ENCODE measurements at regions not wholly inside any gene's neighbourhood (a gene's known extent, or its start where the extent isn't known, plus 50 kb on each side); places are given as distances from the start of the nearest gene placed in this dataset.

DNA sequence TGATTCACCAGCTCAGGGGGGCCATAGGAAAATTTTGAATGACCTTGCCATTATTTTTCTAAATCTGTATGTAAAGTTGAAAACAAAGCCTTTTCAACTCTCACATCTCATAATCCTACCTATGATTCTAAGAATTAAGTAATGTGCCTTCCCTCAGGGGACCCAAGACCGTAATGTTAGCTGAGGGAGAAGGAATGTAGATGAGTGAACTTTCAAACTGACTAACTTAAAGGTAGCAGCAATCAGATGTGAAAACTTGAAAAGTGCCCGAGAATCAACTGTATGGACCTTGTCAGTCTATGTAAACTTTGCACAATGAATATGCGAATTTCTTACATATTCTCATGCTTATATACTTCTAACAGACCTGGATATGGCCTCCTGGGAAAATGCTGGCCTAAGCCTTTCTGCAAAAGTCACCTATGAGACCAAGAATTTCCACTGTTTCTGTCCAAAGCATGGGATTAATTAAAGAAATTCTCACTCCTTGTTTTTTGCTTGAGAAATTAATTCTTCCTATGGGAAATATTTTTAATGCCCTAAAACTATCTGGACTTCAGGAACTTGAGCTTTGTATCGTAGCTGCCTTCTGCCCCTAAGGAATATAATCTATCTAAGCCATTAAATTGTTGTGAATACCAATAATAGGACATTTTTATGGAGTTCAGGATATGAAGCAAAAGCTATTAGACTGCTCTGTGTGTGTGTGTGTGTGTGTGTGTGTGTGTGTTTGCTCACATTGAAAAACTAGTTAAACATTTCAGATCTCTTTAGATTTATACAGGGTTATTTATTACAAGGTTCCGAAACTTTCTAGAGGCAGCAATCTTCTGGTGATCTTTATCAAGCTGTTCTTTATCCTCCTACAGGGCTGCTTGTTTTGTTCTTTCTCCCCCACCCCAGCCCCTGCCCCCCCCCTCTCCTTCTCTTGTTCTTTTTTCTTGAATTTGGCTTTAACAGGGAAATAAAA, 169.1 kb upstream of the CLINT1 start:
- no peaks in the 10 kb centered on the region for H3K36me3 ChIP-seq (ENCODE audit: control insufficient read depth, insufficient read depth, low read length)
- H3K9me3 ChIP-seq (ENCODE audit: control insufficient read depth, low read length): no peaks in the 10 kb centered on the region
- no peak overlapping the region for H3K4me3 ChIP-seq (ENCODE audit: low read length)
- no peak overlapping the region for H3K9ac ChIP-seq (ENCODE audit: low read length)
- peaks cover 7% of the 10 kb centered on the region for H3K4me1 ChIP-seq (ENCODE audit: control insufficient read depth, insufficient read depth, low read length)
- no peaks in the 10 kb centered on the region for H3K27me3 ChIP-seq (ENCODE audit: control insufficient read depth, insufficient read depth, low read length)

DNA sequence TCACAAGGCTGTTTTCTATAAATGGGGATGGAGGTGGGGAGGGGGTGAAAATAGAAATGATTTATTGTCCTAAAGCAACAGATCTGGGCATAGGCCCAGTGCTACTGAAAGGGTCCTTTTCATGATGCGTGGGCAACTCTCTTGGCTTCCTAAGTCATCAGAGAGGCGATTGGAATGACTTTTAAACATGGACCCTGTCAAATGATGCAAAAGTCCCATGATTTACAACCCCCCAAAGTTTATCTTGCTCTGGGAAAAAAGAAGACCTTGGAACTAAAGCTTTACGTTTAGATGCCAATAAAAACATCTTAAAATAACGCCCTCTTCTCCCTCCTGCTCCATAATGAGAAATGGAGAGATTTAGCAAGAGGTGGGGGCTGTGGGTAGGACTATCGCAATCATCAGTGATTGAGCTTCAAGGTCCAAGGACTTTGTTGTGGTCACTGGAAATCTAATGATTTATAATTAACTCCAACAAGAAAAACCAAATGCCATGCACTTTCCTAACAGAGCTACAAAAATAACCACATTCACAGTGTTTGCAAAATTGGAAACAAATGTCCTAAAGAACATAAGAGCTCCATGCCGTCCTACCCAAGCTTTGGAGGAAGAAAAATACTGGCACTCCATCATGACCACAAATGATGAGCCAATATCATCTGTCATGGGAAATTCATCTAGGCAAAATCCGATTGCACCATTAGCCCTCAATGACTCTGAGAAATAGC, 167.5 kb upstream of the CLINT1 start:
- H3K9me3 ChIP-seq (ENCODE audit: control insufficient read depth, low read length): no peaks in the 10 kb centered on the region
- H3K4me1 ChIP-seq (ENCODE audit: control insufficient read depth, insufficient read depth, low read length): peaks cover 7% of the 10 kb centered on the region
- no peak overlapping the region for H3K9ac ChIP-seq (ENCODE audit: low read length)
- no peaks in the 10 kb centered on the region for H3K27me3 ChIP-seq (ENCODE audit: control insufficient read depth, insufficient read depth, low read length)
- no peak overlapping the region for H3K4me3 ChIP-seq (ENCODE audit: low read length)
- no peaks in the 10 kb centered on the region for H3K36me3 ChIP-seq (ENCODE audit: control insufficient read depth, insufficient read depth, low read length)

DNA sequence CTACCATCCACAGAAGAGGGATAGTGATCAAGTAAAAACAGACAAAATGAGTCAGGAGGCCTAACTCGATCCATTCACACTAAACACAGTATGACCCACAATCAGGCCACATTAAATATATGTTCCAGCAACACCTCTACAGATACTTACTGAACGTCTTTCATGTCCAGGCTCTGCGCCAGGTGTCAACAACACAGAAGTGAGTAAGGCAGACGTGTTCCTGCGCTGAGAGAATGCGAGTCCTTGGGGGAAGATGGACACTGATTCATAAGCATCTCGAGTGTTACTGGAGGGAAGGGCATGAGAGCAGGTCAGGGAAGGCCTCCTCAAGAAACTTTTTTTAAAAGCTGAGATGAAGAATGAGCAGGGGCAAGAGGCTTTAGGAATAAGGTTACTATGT, 164.3 kb upstream of the CLINT1 start:
- Histone ChIP-seq H3K4me1 (ENCODE audit: control insufficient read depth, insufficient read depth, low read length) (peaks cover 6% of the 10 kb centered on the region), H3K36me3 (ENCODE audit: control insufficient read depth, insufficient read depth, low read length) (no peaks in the 10 kb centered on the region), H3K27me3 (ENCODE audit: control insufficient read depth, insufficient read depth, low read length) (no peaks in the 10 kb centered on the region), H3K9ac (ENCODE audit: low read length) (no peak overlapping the region), H3K4me3 (ENCODE audit: low read length) (no peak overlapping the region), H3K9me3 (ENCODE audit: control insufficient read depth, low read length) (no peaks in the 10 kb centered on the region)

DNA sequence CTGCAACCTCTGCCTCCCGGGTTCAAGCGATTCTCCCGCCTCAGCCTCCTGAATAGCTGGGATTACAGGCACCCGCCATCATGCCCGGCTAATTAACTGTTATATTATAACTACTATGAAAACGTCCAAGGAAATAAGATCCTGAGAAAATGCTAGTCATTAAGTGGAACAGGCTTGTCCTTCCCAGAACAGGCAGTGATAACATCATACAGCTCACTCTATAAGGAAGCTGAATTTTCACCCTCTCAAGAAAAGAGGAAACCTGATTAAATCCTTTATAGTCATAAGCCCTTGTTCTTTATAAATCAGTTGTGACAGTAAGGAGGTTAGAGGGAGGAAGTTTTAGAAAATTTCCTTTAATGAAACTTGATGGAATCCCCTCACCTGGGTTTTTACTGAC, 163.9 kb upstream of the CLINT1 start:
- no peak overlapping the region for H3K9ac ChIP-seq (ENCODE audit: low read length)
- no peaks in the 10 kb centered on the region for H3K36me3 ChIP-seq (ENCODE audit: control insufficient read depth, insufficient read depth, low read length)
- no peaks in the 10 kb centered on the region for H3K9me3 ChIP-seq (ENCODE audit: control insufficient read depth, low read length)
- peaks cover 1% of the 10 kb centered on the region for H3K4me1 ChIP-seq (ENCODE audit: control insufficient read depth, insufficient read depth, low read length)
- H3K4me3 ChIP-seq (ENCODE audit: low read length): no peak overlapping the region
- H3K27me3 ChIP-seq (ENCODE audit: control insufficient read depth, insufficient read depth, low read length): no peaks in the 10 kb centered on the region

DNA sequence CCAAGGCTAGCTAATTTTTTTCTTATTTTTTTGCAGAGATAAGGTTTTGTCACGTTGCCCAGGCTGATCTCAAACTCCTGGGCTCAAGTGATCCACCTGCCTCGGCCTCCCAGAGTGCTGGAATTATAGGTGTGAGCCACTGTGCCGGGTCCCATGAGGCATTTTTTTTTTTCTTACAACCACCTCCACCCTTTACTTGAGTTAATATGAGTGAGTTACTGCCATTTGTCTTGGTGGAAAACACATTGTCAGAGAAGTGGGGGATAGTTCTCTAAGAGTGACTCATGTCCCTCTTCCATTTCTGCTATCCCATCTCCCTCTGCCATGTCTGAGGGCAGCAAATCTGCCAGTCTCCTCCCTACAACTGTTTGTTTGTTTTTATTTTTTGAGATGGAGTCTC, 163.4 kb upstream of the CLINT1 start:
- Histone ChIP-seq H3K9ac (ENCODE audit: low read length) (no peak overlapping the region), H3K36me3 (ENCODE audit: control insufficient read depth, insufficient read depth, low read length) (no peaks in the 10 kb centered on the region), H3K27me3 (ENCODE audit: control insufficient read depth, insufficient read depth, low read length) (no peaks in the 10 kb centered on the region), H3K9me3 (ENCODE audit: control insufficient read depth, low read length) (no peaks in the 10 kb centered on the region), H3K4me1 (ENCODE audit: control insufficient read depth, insufficient read depth, low read length) (no peaks in the 10 kb centered on the region), H3K4me3 (ENCODE audit: low read length) (no peak overlapping the region)

DNA sequence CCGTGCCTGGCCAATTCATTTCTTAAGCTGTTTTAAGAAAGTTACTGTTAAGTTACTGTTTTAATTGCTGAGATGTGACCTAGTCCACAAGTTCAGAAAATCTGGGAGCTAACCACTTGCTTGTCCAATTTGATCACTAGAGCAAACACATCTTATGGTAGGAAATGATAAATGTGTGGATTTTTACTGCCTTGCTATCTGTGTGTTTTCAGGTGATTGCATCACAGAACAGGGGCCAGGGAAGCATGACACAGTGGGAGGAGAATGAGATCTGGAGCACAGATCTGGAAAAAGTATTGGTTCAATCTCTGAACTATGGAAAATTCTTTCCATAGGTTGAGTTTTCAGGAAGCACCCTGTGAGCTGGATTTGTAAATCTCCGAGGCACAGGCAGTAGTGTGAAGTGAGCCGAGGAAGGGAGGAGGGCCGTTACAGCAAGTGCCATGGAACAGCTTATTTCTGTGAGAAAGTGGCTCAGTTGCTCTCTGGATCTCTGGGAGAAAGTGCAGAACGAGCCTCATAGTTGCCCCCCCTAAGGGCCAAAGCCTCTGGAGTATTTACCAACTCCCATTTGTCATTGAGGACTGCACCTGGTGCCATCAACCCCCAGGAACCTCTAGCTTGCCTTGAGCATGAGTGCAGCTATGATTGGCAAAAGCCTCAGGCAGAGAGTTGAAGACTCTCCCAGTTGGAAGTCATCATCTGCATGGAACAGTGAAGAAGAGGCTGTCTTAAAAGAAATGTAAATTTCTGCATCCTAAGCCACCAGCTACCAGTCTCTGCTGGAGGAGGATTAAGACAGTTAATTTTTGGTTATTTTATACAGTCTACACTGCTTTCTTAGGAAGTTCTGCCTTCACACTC, 161.8 kb upstream of the CLINT1 start:
- Histone ChIP-seq H3K9ac (ENCODE audit: low read length) (no peak overlapping the region), H3K27me3 (ENCODE audit: control insufficient read depth, insufficient read depth, low read length) (no peaks in the 10 kb centered on the region), H3K36me3 (ENCODE audit: control insufficient read depth, insufficient read depth, low read length) (no peaks in the 10 kb centered on the region), H3K4me1 (ENCODE audit: control insufficient read depth, insufficient read depth, low read length) (no peaks in the 10 kb centered on the region), H3K9me3 (ENCODE audit: control insufficient read depth, low read length) (no peaks in the 10 kb centered on the region), H3K4me3 (ENCODE audit: low read length) (no peak overlapping the region)

DNA sequence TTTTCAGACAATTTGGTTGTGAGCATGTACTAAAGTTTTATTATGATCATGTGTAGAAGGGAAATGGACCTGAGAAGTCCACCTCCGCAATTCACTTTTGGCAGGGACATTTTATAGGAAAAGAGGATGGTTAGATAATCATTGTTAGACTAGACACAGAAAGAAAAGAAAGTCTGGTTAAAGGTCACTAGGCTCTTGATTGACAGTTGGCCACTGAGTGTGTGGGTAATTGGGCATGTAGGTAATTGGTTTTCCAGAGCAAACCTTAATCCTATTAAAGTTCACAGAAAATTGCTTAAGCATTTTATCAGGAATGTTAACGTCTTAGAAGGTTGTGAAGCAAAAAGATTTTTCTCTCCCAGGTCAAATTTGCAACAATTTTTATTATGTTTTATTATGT, 158.5 kb upstream of the CLINT1 start:
- H3K4me1 ChIP-seq (ENCODE audit: control insufficient read depth, insufficient read depth, low read length): no peaks in the 10 kb centered on the region
- H3K27me3 ChIP-seq (ENCODE audit: control insufficient read depth, insufficient read depth, low read length): no peaks in the 10 kb centered on the region
- H3K36me3 ChIP-seq (ENCODE audit: control insufficient read depth, insufficient read depth, low read length): no peaks in the 10 kb centered on the region
- H3K9ac ChIP-seq (ENCODE audit: low read length): no peak overlapping the region
- H3K9me3 ChIP-seq (ENCODE audit: control insufficient read depth, low read length): no peaks in the 10 kb centered on the region
- H3K4me3 ChIP-seq (ENCODE audit: low read length): no peak overlapping the region

DNA sequence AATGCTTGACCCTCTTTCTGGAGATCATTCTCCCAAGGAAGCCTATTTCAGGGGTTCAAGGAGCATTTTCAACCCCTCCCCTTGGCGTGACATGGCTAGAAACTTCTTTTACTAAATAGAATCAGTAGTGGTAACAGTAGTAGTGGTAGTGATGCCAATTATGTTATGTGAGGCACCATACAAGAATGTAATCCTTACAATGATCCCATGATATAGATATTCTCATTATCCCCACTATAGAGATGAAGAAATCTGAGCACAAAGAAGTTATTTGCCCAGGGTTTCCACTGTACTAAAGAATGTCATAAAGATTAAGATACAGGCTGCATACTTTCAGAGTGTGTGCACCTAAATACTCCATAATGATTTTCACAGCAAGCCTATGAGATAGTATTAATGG, 155.4 kb upstream of the CLINT1 start:
- no peaks in the 10 kb centered on the region for H3K9me3 ChIP-seq (ENCODE audit: control insufficient read depth, low read length)
- H3K27me3 ChIP-seq (ENCODE audit: control insufficient read depth, insufficient read depth, low read length): no peaks in the 10 kb centered on the region

DNA sequence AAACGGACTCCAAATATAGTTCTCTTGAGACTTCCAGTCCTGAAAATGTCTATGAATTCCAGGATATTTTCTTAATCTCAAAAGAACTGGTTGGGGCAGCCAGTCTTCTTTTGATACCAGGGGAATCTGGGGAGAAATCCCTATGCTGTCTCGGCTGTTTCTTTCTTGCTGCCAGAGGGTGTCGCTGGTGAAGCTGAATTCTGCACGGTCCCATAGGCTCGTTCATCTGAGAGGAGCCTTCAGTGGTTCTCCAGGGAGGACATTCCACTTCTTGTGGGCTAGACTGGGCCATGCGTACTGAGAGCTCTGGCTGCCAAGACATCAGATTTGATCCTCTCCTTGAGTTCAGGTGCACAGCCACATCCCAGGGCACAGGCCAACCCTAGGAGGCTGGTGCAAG, 155.0 kb upstream of the CLINT1 start:
- Histone ChIP-seq H3K27me3 (ENCODE audit: control insufficient read depth, insufficient read depth, low read length) (no peaks in the 10 kb centered on the region), H3K9me3 (ENCODE audit: control insufficient read depth, low read length) (no peaks in the 10 kb centered on the region), H3K4me1 (ENCODE audit: control insufficient read depth, insufficient read depth, low read length) (no peaks in the 10 kb centered on the region), H3K36me3 (ENCODE audit: control insufficient read depth, insufficient read depth, low read length) (no peaks in the 10 kb centered on the region), H3K9ac (ENCODE audit: low read length) (no peak overlapping the region), H3K4me3 (ENCODE audit: low read length) (no peak overlapping the region)

More for the DNA sequence above, 155.4 kb upstream of the CLINT1 start:
- H3K4me3 ChIP-seq (ENCODE audit: low read length): no peak overlapping the region
- no peaks in the 10 kb centered on the region for H3K4me1 ChIP-seq (ENCODE audit: control insufficient read depth, insufficient read depth, low read length)
- no peak overlapping the region for H3K9ac ChIP-seq (ENCODE audit: low read length)
- no peaks in the 10 kb centered on the region for H3K36me3 ChIP-seq (ENCODE audit: control insufficient read depth, insufficient read depth, low read length)

DNA sequence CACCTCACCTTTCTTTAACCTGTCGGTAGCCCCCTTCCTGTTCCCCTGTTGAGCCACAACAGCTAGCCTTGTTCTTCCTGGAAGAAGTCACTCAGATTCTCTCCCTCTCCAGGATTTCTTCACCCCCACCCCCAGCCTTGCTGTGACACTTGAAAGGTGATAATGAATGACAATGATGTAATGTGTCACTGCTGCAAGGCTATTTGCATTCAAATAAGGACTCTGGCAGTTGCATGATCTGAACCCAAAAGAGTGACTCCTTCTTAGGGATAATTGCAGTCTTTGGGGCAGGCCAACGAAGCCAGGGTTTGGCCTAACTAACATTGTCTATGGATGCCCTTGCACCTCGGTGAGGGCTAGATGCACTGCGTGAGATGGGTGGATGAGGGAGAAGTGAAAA, 154.4 kb upstream of the CLINT1 start:
- no peaks in the 10 kb centered on the region for H3K9me3 ChIP-seq (ENCODE audit: control insufficient read depth, low read length)
- H3K9ac ChIP-seq (ENCODE audit: low read length): no peak overlapping the region
- H3K4me3 ChIP-seq (ENCODE audit: low read length): no peak overlapping the region
- H3K36me3 ChIP-seq (ENCODE audit: control insufficient read depth, insufficient read depth, low read length): no peaks in the 10 kb centered on the region
- H3K27me3 ChIP-seq (ENCODE audit: control insufficient read depth, insufficient read depth, low read length): no peaks in the 10 kb centered on the region
- H3K4me1 ChIP-seq (ENCODE audit: control insufficient read depth, insufficient read depth, low read length): no peaks in the 10 kb centered on the region

DNA sequence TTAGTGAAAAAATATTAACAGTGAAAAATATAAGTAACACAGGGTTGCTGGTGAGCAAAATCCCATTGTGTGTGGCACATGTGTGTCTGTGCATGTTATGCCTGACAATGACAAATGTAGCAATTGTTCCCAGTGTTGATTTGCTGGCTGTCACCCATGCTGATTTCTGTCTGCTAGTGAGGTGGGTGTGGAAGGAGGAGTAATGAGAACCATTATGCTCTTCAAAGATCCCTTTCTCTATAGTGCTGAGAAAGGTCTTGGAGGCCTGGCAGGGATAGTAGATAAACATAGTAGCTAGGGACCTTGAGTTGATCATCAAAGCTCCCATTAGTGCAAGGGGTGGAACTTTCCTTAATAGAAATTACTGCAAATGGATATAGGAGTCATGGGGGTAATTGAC, 152.5 kb upstream of the CLINT1 start:
- no peak overlapping the region for H3K4me3 ChIP-seq (ENCODE audit: low read length)
- no peaks in the 10 kb centered on the region for H3K9me3 ChIP-seq (ENCODE audit: control insufficient read depth, low read length)
- H3K4me1 ChIP-seq (ENCODE audit: control insufficient read depth, insufficient read depth, low read length): no peaks in the 10 kb centered on the region
- H3K36me3 ChIP-seq (ENCODE audit: control insufficient read depth, insufficient read depth, low read length): no peaks in the 10 kb centered on the region
- H3K9ac ChIP-seq (ENCODE audit: low read length): no peak overlapping the region
- H3K27me3 ChIP-seq (ENCODE audit: control insufficient read depth, insufficient read depth, low read length): no peaks in the 10 kb centered on the region

DNA sequence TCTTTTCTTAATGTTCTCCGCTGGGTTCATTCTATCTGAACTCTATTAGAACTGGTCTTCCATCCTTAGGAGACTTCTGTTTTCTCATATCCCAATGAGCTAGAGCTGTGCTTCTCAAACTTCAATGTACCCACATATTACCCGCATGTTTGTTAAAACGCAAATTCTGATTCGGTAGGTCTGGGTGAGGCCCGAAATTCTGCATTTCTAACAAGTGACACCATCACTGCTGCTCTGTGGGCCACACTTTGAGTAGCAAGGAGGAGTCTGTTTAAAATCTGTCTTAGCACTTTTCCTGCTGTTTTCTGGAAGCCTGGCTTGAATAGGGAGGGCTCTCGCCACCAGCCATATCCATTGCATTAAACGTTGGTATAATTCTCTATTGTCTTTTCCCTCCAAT, 151.9 kb upstream of the CLINT1 start:
- Histone ChIP-seq H3K36me3 (ENCODE audit: control insufficient read depth, insufficient read depth, low read length) (no peaks in the 10 kb centered on the region), H3K9ac (ENCODE audit: low read length) (no peak overlapping the region), H3K4me1 (ENCODE audit: control insufficient read depth, insufficient read depth, low read length) (no peaks in the 10 kb centered on the region), H3K9me3 (ENCODE audit: control insufficient read depth, low read length) (no peaks in the 10 kb centered on the region), H3K27me3 (ENCODE audit: control insufficient read depth, insufficient read depth, low read length) (no peaks in the 10 kb centered on the region), H3K4me3 (ENCODE audit: low read length) (no peak overlapping the region)
